ENCODE measurements at regions not wholly inside any gene's neighbourhood (a gene's known extent, or its start where the extent isn't known, plus 50 kb on each side); places are given as distances from the start of the nearest gene placed in this dataset.

- H3K36me3 ChIP-seq (ENCODE audit: control insufficient read depth in 4 of 4, insufficient read depth in 3 of 4, low read depth in 1 of 4, low read length in 3 of 4), result no peaks in the 10 kb centered on the region
- H3K9ac ChIP-seq (ENCODE audit: low read depth in 1 of 2, low read length in 2 of 2), result no peak overlapping the region
- 62% methylated on average over 7 of the region's 7 CpGs for WGBS
- peaks cover 0 to 2% (median 0%) of the 10 kb centered on the region in 4 donors for H3K9me3 ChIP-seq (ENCODE audit: control insufficient read depth in 4 of 4, low read length in 3 of 4)
- H3K27ac ChIP-seq (ENCODE audit: low read depth in 1 of 2, low read length in 2 of 2), result no peak overlapping the region
- no peak overlapping the region for H3K4me3 ChIP-seq (ENCODE audit: low read depth in 1 of 3, low read length in 3 of 3)
- no peaks in the 10 kb centered on the region for H3K4me1 ChIP-seq (ENCODE audit: control insufficient read depth in 4 of 4, insufficient read depth in 4 of 4, low read length in 3 of 4)
- no peak for DNase-seq (ENCODE audit: low spot score)
- H3K27me3 ChIP-seq (ENCODE audit: control insufficient read depth in 4 of 4, insufficient read depth in 4 of 4, low read length in 3 of 4), result peaks cover 0 to 6% (median 0%) of the 10 kb centered on the region in 4 donors
- TF ChIP-seq ATF3 (IDR thresholded peaks at IDR 0.05), result no peak
- TF ChIP-seq JUND (IDR thresholded peaks at IDR 0.05), result no peak
- TF ChIP-seq NR2F2 (IDR thresholded peaks at IDR 0.05), result no peak
- TF ChIP-seq REST (IDR thresholded peaks at IDR 0.05), result no peak
- TF ChIP-seq HNF4A (conservative IDR thresholded peaks at IDR 0.05), result no peak
- TF ChIP-seq YY1 (IDR thresholded peaks at IDR 0.05), result no peak
- no peak for TF ChIP-seq FOXA1 (IDR thresholded peaks at IDR 0.05)
- TF ChIP-seq GABPA (IDR thresholded peaks at IDR 0.05 in 1 of 2, conservative IDR thresholded peaks at IDR 0.05 in 1 of 2), result no peak
- TF ChIP-seq, protein P1, sequence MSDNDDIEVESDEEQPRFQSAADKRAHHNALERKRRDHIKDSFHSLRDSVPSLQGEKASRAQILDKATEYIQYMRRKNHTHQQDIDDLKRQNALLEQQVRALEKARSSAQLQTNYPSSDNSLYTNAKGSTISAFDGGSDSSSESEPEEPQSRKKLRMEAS (IDR thresholded peaks at IDR 0.05), result no peak
- TF ChIP-seq RAD21 (IDR thresholded peaks at IDR 0.05), result no peak
- TF ChIP-seq RXRA (IDR thresholded peaks at IDR 0.05), result no peak
- TF ChIP-seq SP1 (IDR thresholded peaks at IDR 0.05), result no peak
- no peak for TF ChIP-seq CTCF (IDR thresholded peaks at IDR 0.05; ENCODE audit: low read depth, low read length, missing input control)
- TF ChIP-seq, protein P2, sequence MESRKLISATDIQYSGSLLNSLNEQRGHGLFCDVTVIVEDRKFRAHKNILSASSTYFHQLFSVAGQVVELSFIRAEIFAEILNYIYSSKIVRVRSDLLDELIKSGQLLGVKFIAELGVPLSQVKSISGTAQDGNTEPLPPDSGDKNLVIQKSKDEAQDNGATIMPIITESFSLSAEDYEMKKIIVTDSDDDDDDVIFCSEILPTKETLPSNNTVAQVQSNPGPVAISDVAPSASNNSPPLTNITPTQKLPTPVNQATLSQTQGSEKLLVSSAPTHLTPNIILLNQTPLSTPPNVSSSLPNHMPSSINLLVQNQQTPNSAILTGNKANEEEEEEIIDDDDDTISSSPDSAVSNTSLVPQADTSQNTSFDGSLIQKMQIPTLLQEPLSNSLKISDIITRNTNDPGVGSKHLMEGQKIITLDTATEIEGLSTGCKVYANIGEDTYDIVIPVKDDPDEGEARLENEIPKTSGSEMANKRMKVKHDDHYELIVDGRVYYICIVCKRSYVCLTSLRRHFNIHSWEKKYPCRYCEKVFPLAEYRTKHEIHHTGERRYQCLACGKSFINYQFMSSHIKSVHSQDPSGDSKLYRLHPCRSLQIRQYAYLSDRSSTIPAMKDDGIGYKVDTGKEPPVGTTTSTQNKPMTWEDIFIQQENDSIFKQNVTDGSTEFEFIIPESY (IDR thresholded peaks at IDR 0.05), result no peak
These were observed 218.8 kb upstream of the CELF2 start for GRCh38 chr10:10798864-10799192.

- no peak for DNase-seq (ENCODE audit: low spot score)
- no peak for TF ChIP-seq YY1 (IDR thresholded peaks at IDR 0.05)
- TF ChIP-seq, protein P1 (IDR thresholded peaks at IDR 0.05), result no peak
- no peak for TF ChIP-seq SP1 (IDR thresholded peaks at IDR 0.05)
- no peak for TF ChIP-seq HNF4G (IDR thresholded peaks at IDR 0.05)
- TF ChIP-seq ATF3 (IDR thresholded peaks at IDR 0.05), result no peak
- no peak for TF ChIP-seq HNF4A (conservative IDR thresholded peaks at IDR 0.05)
- no peak for TF ChIP-seq FOXA1 (IDR thresholded peaks at IDR 0.05)
- TF ChIP-seq GABPA (IDR thresholded peaks at IDR 0.05 in 1 of 2, conservative IDR thresholded peaks at IDR 0.05 in 1 of 2), result no peak
- TF ChIP-seq JUND (IDR thresholded peaks at IDR 0.05), result no peak
- H3K27me3 ChIP-seq (ENCODE audit: control insufficient read depth in 4 of 4, insufficient read depth in 4 of 4, low read length in 3 of 4), result peaks cover 0 to under 1% (median 0%) of the 10 kb centered on the region in 4 donors
- H3K4me3 ChIP-seq (ENCODE audit: low read depth in 1 of 3, low read length in 3 of 3), result no peak overlapping the region
- H3K9ac ChIP-seq (ENCODE audit: low read depth in 1 of 2, low read length in 2 of 2), result no peak overlapping the region
- H3K36me3 ChIP-seq (ENCODE audit: control insufficient read depth in 4 of 4, insufficient read depth in 3 of 4, low read depth in 1 of 4, low read length in 3 of 4), result no peaks in the 10 kb centered on the region
- no peaks in the 10 kb centered on the region for H3K4me1 ChIP-seq (ENCODE audit: control insufficient read depth in 4 of 4, insufficient read depth in 4 of 4, low read length in 3 of 4)
- peaks cover 0 to 2% (median 0%) of the 10 kb centered on the region in 4 donors for H3K9me3 ChIP-seq (ENCODE audit: control insufficient read depth in 4 of 4, low read length in 3 of 4)
- WGBS, result 71% methylated on average over 3 of the region's 3 CpGs
- no peak overlapping the region for H3K27ac ChIP-seq (ENCODE audit: low read depth in 1 of 2, low read length in 2 of 2)
These were observed 216.7 kb upstream of the CELF2 start for GRCh38 chr10:10800961-10801360.
